GM21360 (cell line): ENCODE measurements at regions not wholly inside any gene's neighbourhood (a gene's known extent, or its start where the extent isn't known, plus 50 kb on each side); places are given as distances from the start of the nearest gene placed in this dataset.
"Not testable (repeated sequence)": the region's sequence is repeated elsewhere in the genome, so short reads cannot be mapped to it uniquely, and the experiment has no call there.

Source experiments
- ATAC-seq: cut with Tn5 transposase; IDR thresholded peaks from one replicate; pipeline ENCODE4 v1.9.1; 2021; ENCODE audit warnings: mild to moderate bottlenecking, moderate library complexity; ENCODE audit not compliant: unreplicated experiment

- not testable (repeated sequence) for ATAC-seq
These were observed 285.9 kb upstream of the HS6ST1 start for GRCh38 chr2:128604581-128604980.

- no peak for ATAC-seq
These were observed 286.8 kb upstream of the HS6ST1 start for GRCh38 chr2:128605421-128605820.

- no peak for ATAC-seq
These were observed 287.3 kb upstream of the HS6ST1 start for GRCh38 chr2:128605931-128606330.

GRCh38 chr2:128606837-128607236 is 288.2 kb upstream of the HS6ST1 start:
- ATAC-seq, result no peak

- ATAC-seq, result no peak
These were observed 288.8 kb upstream of the HS6ST1 start for GRCh38 chr2:128607440-128607839.

- no peak for ATAC-seq
These were observed 289.3 kb upstream of the HS6ST1 start for GRCh38 chr2:128607911-128608506.

- no peak for ATAC-seq
These were observed 290.5 kb upstream of the HS6ST1 start for GRCh38 chr2:128608921-128609880.

- ATAC-seq, result no peak
These were observed 291.8 kb upstream of the HS6ST1 start for GRCh38 chr2:128610496-128610895.

- no peak for ATAC-seq
These were observed 293.0 kb upstream of the HS6ST1 start for GRCh38 chr2:128611421-128612320.

- no peak for ATAC-seq
These were observed 294.0 kb upstream of the HS6ST1 start for GRCh38 chr2:128612628-128613027.

- ATAC-seq, result no peak
These were observed 294.7 kb upstream of the HS6ST1 start for GRCh38 chr2:128613351-128613750.

- no peak for ATAC-seq
These were observed 295.2 kb upstream of the HS6ST1 start for GRCh38 chr2:128613876-128614275.

GRCh38 chr2:128614907-128615306 is 296.2 kb upstream of the HS6ST1 start:
- ATAC-seq, result not testable (repeated sequence)

GRCh38 chr2:128615571-128615970 is 296.9 kb upstream of the HS6ST1 start:
- ATAC-seq, result no peak

- no peak for ATAC-seq
These were observed 298.4 kb upstream of the HS6ST1 start for GRCh38 chr2:128617029-128617590.

- no peak for ATAC-seq
These were observed 299.0 kb upstream of the HS6ST1 start for GRCh38 chr2:128617661-128618060.

- no peak for ATAC-seq
These were observed 300.0 kb upstream of the HS6ST1 start for GRCh38 chr2:128618642-128619041.

GRCh38 chr2:128619471-128620325 is 301.0 kb upstream of the HS6ST1 start:
- no peak for ATAC-seq

- ATAC-seq, result no peak
These were observed 302.4 kb upstream of the HS6ST1 start for GRCh38 chr2:128621074-128621473.

- no peak for ATAC-seq
These were observed 303.7 kb upstream of the HS6ST1 start for GRCh38 chr2:128622371-128622770.
